DOHH2 (cell line): ENCODE measurements at regions not wholly inside any gene's neighbourhood (a gene's known extent, or its start where the extent isn't known, plus 50 kb on each side); places are given as distances from the start of the nearest gene placed in this dataset.

Experiments used
- EZH2phosphoT487 ChIP-seq: fragments of 200-600 bp; sonication (generic); IDR thresholded peaks from 2 replicates; pipeline ENCODE4 v1.6.1; 2017; ENCODE audit warnings: borderline replicate concordance, mild to moderate bottlenecking, antibody characterized with exemption, low read length, moderate library complexity, mixed read lengths
- TF ChIP-seq, protein P1 (sequence below): fragments of 200-600 bp; sonication (generic); IDR thresholded peaks from one replicate; pipeline ENCODE4 v1.5.1; 2014; ENCODE audit warnings: antibody characterized with exemption, mild to moderate bottlenecking, low read depth, low read length; ENCODE audit not compliant: poor library complexity, severe bottlenecking

DNA sequence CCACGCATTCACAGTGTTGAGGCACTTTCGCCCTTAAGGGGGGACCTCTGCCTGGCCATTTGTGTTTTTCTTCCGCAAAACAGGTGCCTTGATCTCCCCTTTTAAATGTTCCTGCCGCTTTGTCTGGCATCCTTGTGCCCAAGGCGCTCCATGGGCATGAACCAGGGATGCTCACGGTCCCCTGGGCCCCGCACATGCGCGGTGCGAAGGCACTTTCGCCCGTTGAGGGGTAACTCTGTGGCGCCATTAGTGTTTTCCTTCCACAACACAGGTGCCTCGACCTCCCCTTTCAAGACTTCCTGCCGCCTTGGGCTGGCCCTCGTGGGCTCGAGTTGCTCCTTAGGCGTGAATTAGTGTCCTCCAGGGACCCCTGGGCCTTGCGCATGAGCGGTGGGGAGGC, 335.5 kb downstream of the ALG10 start:
- TF ChIP-seq, protein P1, sequence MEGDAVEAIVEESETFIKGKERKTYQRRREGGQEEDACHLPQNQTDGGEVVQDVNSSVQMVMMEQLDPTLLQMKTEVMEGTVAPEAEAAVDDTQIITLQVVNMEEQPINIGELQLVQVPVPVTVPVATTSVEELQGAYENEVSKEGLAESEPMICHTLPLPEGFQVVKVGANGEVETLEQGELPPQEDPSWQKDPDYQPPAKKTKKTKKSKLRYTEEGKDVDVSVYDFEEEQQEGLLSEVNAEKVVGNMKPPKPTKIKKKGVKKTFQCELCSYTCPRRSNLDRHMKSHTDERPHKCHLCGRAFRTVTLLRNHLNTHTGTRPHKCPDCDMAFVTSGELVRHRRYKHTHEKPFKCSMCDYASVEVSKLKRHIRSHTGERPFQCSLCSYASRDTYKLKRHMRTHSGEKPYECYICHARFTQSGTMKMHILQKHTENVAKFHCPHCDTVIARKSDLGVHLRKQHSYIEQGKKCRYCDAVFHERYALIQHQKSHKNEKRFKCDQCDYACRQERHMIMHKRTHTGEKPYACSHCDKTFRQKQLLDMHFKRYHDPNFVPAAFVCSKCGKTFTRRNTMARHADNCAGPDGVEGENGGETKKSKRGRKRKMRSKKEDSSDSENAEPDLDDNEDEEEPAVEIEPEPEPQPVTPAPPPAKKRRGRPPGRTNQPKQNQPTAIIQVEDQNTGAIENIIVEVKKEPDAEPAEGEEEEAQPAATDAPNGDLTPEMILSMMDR, result no peak
- TF ChIP-seq EZH2phosphoT487, result no peak
